ENCODE measurements at regions not wholly inside any gene's neighbourhood (a gene's known extent, or its start where the extent isn't known, plus 50 kb on each side); places are given as distances from the start of the nearest gene placed in this dataset.

DNA sequence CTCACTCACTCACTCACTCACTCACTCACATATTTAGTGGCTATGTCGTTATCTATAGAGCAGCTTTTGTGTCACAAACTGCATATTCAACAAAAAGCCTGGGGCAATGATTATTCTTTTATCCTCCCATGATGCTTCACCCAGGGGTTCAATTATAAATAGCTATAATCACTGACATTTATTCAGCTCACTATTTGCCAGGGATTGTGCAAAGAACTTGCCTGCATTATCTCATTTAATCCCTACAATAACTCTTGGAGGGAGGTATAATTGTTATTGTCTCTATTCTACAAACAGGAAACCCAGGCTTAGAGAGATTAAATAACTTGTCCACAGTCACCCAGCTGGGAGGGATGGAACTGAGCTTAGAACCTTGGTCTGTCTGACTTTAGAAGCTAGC, 298.0 kb upstream of the MSX2 start:
- ChIA-PET CTCF (no interaction called here), POLR2A (no interaction called here)
- Histone ChIP-seq H4K20me1 (replicated peaks; ENCODE audit: control insufficient read depth, extremely low read depth, insufficient read depth, low read length) (no peaks in the 10 kb centered on the region), H2AFZ (ENCODE audit: low read depth, low read length) (no peak overlapping the region), H3K79me2 (ENCODE audit: control insufficient read depth, insufficient read depth, low read length) (no peaks in the 10 kb centered on the region), H3K27ac (ENCODE audit: insufficient read depth, low read depth, low read length) (no peak overlapping the region), H3K4me3 (replicated peaks in 1 of 3; ENCODE audit: insufficient read depth in 1 of 3, low read depth in 1 of 3, low read length in 3 of 3) (no peak overlapping the region), H3K4me1 (ENCODE audit: control insufficient read depth, extremely low read depth, insufficient read depth, low read length) (no peaks in the 10 kb centered on the region), H3K9ac (replicated peaks; ENCODE audit: extremely low read depth, insufficient read depth, low read length) (no peak overlapping the region), H3K27me3 (ENCODE audit: control insufficient read depth in 2 of 2, insufficient read depth in 2 of 2, low read length in 2 of 2) (no peaks in the 10 kb centered on the region), H3K36me3 (ENCODE audit: control insufficient read depth in 2 of 2, extremely low read depth in 1 of 2, insufficient read depth in 2 of 2, low read length in 2 of 2) (no peaks in the 10 kb centered on the region), H3K9me1 (replicated peaks; ENCODE audit: control insufficient read depth, extremely low read depth, insufficient read depth, low read length) (no peaks in the 10 kb centered on the region), H3K4me2 (ENCODE audit: insufficient read depth, low read length) (no peak overlapping the region), H3K9me3 (replicated peaks; ENCODE audit: control insufficient read depth, insufficient read depth, low read length) (no peaks in the 10 kb centered on the region)
- FAIRE-seq: no peak
- no TSS peak for BruUV-seq (replicated peaks)
- intact Hi-C loops (cut with micrococcal nuclease) (no loop called here), dilution Hi-C loops (cut with MboI; ENCODE audit: extremely low pct_ligation_motif_present, low sequenced_read_pairs) (no loop called here)
- TF ChIP-seq POLR2AphosphoS5 (IDR thresholded peaks at IDR 0.05; ENCODE audit: insufficient read depth, low read depth, low read length) (no peak), CTCF (IDR thresholded peaks at IDR 0.05; ENCODE audit: extremely low read depth in 1 of 2, insufficient read depth in 1 of 2, low read depth in 1 of 2, low read length in 2 of 2) (no peak), FOS (IDR thresholded peaks at IDR 0.05; ENCODE audit: borderline replicate concordance, insufficient read depth, low read length) (no peak), JUN (IDR thresholded peaks at IDR 0.05; ENCODE audit: borderline replicate concordance, insufficient read depth, insufficient read length, low read depth) (no peak), MYC (IDR thresholded peaks at IDR 0.05; ENCODE audit: low read depth, low read length) (no peak), POLR2A (IDR thresholded peaks at IDR 0.05; ENCODE audit: low read depth, low read length) (no peak), GATA2 (IDR thresholded peaks at IDR 0.05; ENCODE audit: insufficient read depth, insufficient read length, low read depth, low read length) (no peak), EZH2 (IDR thresholded peaks at IDR 0.05; ENCODE audit: borderline replicate concordance, low read depth, low read length, severe bottlenecking) (no peak)
- TF ChIP-seq, protein P1, sequence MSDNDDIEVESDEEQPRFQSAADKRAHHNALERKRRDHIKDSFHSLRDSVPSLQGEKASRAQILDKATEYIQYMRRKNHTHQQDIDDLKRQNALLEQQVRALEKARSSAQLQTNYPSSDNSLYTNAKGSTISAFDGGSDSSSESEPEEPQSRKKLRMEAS (IDR thresholded peaks at IDR 0.05; ENCODE audit: insufficient read depth, insufficient read length): no peak
- no peak for DNase-seq (ENCODE audit: low read depth, low spot score)
